MM.1S (cell line): ENCODE measurements at regions not wholly inside any gene's neighbourhood (a gene's known extent, or its start where the extent isn't known, plus 50 kb on each side); places are given as distances from the start of the nearest gene placed in this dataset.

Experiments used
- CTCF ChIP-seq: fragments of 300-600 bp; sonication (generic); IDR thresholded peaks from 2 replicates; pipeline ENCODE4 v1.5.1; 2016; ENCODE audit warnings: antibody characterized with exemption, low read length, mixed read lengths
- EZH2 ChIP-seq: fragments of 300-600 bp; sonication (generic); optimal IDR thresholded peaks from 2 replicates; pipeline ENCODE3; 2017; ENCODE audit warnings: low read depth, mild to moderate bottlenecking, antibody characterized with exemption, low read length, mixed read lengths
- EZH2phosphoT487 ChIP-seq: fragments of 300-600 bp; sonication (generic); IDR thresholded peaks from 2 replicates; pipeline ENCODE4 v1.6.1; 2018; ENCODE audit warnings: antibody characterized with exemption, low read length

- TF ChIP-seq CTCF (no peak), EZH2 (no peak), EZH2phosphoT487 (no peak)
Measured at GRCh38 chr18:78510091-78510490, 469.5 kb upstream of the SALL3 start.
